ENCODE measurements at regions not wholly inside any gene's neighbourhood (a gene's known extent, or its start where the extent isn't known, plus 50 kb on each side); places are given as distances from the start of the nearest gene placed in this dataset.

- dilution Hi-C loops (cut with MboI; ENCODE audit: extremely low pct_ligation_motif_present, low sequenced_read_pairs): no loop called here
- no peak overlapping the region for H3K4me3 ChIP-seq (ENCODE audit: control insufficient read depth in 2 of 3, extremely low read depth in 1 of 3, insufficient read depth in 2 of 3, low read depth in 1 of 3, low read length in 3 of 3)
- H2AFZ ChIP-seq (ENCODE audit: control insufficient read depth, low read length): no peak overlapping the region
- peaks cover 18% of the 10 kb centered on the region for H3K79me2 ChIP-seq (ENCODE audit: control insufficient read depth, insufficient read depth, low read length)
- H3K27ac ChIP-seq (ENCODE audit: control insufficient read depth, insufficient read depth, low read length): no peak overlapping the region
- no peak overlapping the region for H3K4me2 ChIP-seq (ENCODE audit: control insufficient read depth, extremely low read depth, insufficient read depth, low read depth, low read length)
- FAIRE-seq: no peak
- H3K4me1 ChIP-seq (ENCODE audit: control insufficient read depth, extremely low read depth, insufficient read depth, low read length): peaks cover 5% of the 10 kb centered on the region
- H3K9ac ChIP-seq (ENCODE audit: control insufficient read depth, extremely low read depth, insufficient read depth, low read length): no peak overlapping the region
- no peaks in the 10 kb centered on the region for H3K27me3 ChIP-seq (ENCODE audit: control insufficient read depth, extremely low read depth, insufficient read depth, low read length)
- TF ChIP-seq EZH2 (IDR thresholded peaks at IDR 0.05; ENCODE audit: low read length) (no peak), CTCF (optimal IDR thresholded peaks at IDR 0.05 in 1 of 3, IDR thresholded peaks at IDR 0.05 in 1 of 3, conservative IDR thresholded peaks at IDR 0.05 in 1 of 3; ENCODE audit: extremely low read depth in 1 of 3, insufficient read depth in 2 of 3, low read length in 3 of 3) (no peak)
- H3K9me3 ChIP-seq (ENCODE audit: control insufficient read depth, low read depth, low read length): no peaks in the 10 kb centered on the region
- DNase-seq (ENCODE audit: low read depth, low spot score): no peak
- peaks cover 2% of the 10 kb centered on the region for H3K9me1 ChIP-seq (ENCODE audit: control insufficient read depth, extremely low read depth, insufficient read depth, low read length)
- H3K36me3 ChIP-seq (ENCODE audit: control insufficient read depth in 2 of 2, extremely low read depth in 1 of 2, insufficient read depth in 2 of 2, low read length in 2 of 2): no peaks in the 10 kb centered on the region
- no peaks in the 10 kb centered on the region for H4K20me1 ChIP-seq (ENCODE audit: control insufficient read depth, extremely low read depth, insufficient read depth, low read length)
These were observed 126.5 kb upstream of the VKORC1L1 start for GRCh38 chr7:65746398-65746669.

GRCh38 chr7:65749039-65749438, 123.8 kb upstream of the VKORC1L1 start:
- Histone ChIP-seq H3K9ac (ENCODE audit: control insufficient read depth, extremely low read depth, insufficient read depth, low read length) (no peak overlapping the region), H3K4me2 (ENCODE audit: control insufficient read depth, extremely low read depth, insufficient read depth, low read depth, low read length) (no peak overlapping the region), H3K27ac (ENCODE audit: control insufficient read depth, insufficient read depth, low read length) (no peak overlapping the region), H3K4me3 (ENCODE audit: control insufficient read depth in 2 of 3, extremely low read depth in 1 of 3, insufficient read depth in 2 of 3, low read depth in 1 of 3, low read length in 3 of 3) (no peak overlapping the region), H3K27me3 (ENCODE audit: control insufficient read depth, extremely low read depth, insufficient read depth, low read length) (no peaks in the 10 kb centered on the region), H3K36me3 (ENCODE audit: control insufficient read depth in 2 of 2, extremely low read depth in 1 of 2, insufficient read depth in 2 of 2, low read length in 2 of 2) (no peaks in the 10 kb centered on the region), H2AFZ (ENCODE audit: control insufficient read depth, low read length) (no peak overlapping the region), H4K20me1 (ENCODE audit: control insufficient read depth, extremely low read depth, insufficient read depth, low read length) (no peaks in the 10 kb centered on the region), H3K9me1 (ENCODE audit: control insufficient read depth, extremely low read depth, insufficient read depth, low read length) (peaks cover 2% of the 10 kb centered on the region), H3K9me3 (ENCODE audit: control insufficient read depth, low read depth, low read length) (no peaks in the 10 kb centered on the region), H3K4me1 (ENCODE audit: control insufficient read depth, extremely low read depth, insufficient read depth, low read length) (peaks cover 9% of the 10 kb centered on the region), H3K79me2 (ENCODE audit: control insufficient read depth, insufficient read depth, low read length) (peaks cover 41% of the 10 kb centered on the region)
- FAIRE-seq (no peak), DNase-seq (ENCODE audit: low read depth, low spot score) (no peak)
- no peak for TF ChIP-seq EZH2 (IDR thresholded peaks at IDR 0.05; ENCODE audit: low read length)
- no peak for TF ChIP-seq CTCF (optimal IDR thresholded peaks at IDR 0.05 in 1 of 3, IDR thresholded peaks at IDR 0.05 in 1 of 3, conservative IDR thresholded peaks at IDR 0.05 in 1 of 3; ENCODE audit: extremely low read depth in 1 of 3, insufficient read depth in 2 of 3, low read length in 3 of 3)
- dilution Hi-C loops (cut with MboI; ENCODE audit: extremely low pct_ligation_motif_present, low sequenced_read_pairs): no loop called here

Data from keratinocyte (primary cell).